NCI-H2081 (cell line): ENCODE measurements at regions not wholly inside any gene's neighbourhood (a gene's known extent, or its start where the extent isn't known, plus 50 kb on each side); places are given as distances from the start of the nearest gene placed in this dataset.

Source experiments
- DNase-seq, 2 experiments: peaks; one replicate each; lab custom pipeline; 2025; lab: John Stamatoyannopoulos, UW

DNA sequence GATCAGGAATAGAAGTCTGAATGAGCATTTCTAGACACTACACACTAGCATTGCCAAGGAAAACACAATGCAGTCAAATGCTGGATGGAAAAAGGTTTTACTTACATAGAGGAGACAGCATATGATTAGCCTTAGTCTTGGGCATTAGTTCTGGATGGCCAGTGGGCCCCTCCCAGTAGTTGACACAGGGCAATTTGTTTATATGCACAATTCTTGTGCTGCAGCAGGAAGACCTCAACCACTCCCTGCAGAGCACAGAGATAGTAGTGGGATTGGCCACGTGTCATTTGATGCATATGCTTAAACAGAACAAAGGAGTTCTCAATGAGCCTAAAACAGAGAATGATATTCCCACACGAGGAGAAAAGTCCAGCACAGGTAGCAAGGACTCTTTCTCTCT is 1496.2 kb upstream of the CDH6 start:
- peak in 1 of 2 experiments; percentile 60 for DNase-seq

DNA sequence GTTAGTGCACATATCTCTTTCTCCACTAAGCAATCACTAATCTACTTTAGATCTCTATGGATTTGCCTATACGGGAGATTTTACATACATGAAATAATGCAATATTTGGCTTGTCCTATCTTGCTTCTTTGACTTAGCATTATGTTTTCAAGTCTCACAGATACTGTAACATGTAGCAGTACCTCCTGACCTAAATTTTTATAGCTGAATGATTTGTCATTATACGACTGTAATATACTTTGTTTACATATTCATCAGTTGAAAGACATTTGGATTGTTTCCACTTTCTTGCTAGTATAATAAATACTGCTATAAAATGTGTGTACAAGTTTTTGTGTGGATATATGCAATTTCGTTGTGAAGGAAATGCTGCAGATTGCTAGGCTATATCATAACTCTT is 1520.8 kb upstream of the CDH6 start:
- DNase-seq = no peak

DNA sequence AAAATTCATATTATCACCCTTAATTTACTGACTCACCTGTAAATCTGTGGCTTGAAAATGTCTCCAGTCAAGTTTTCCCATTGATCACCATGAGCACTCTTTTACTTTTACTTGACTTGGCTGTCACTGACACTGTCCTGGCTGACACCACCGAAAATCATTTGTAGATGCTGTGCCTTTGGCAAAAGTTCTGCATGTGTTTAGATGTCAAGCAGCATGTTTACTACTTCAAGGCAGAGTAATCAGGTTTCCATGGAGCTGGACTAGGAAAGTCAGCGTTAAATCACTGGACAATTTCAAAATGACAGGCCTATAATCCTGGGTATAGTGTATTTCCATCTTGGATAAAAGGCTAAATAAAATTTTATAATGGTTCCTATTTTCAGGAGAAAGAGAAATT is 1530.6 kb upstream of the CDH6 start:
- no peak for DNase-seq

DNA sequence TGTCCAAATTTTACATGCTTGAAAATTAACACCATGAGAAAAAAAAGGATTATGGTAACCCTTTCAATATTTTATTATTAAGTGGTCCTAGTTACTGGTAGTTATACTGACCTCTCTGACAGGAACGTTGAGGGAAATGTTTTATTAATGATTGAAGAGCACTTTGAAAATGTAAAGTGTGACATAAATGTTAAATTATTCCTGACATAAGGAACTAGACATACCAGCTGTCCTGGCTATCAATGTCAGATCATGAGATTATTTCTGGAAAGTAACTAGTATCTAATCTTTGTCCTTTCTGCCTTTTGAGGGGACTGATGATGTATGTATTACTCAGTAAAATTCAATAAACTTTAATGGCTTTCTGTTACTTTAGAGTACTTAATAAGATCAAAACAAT is 1538.5 kb upstream of the CDH6 start:
- DNase-seq = no peak

DNA sequence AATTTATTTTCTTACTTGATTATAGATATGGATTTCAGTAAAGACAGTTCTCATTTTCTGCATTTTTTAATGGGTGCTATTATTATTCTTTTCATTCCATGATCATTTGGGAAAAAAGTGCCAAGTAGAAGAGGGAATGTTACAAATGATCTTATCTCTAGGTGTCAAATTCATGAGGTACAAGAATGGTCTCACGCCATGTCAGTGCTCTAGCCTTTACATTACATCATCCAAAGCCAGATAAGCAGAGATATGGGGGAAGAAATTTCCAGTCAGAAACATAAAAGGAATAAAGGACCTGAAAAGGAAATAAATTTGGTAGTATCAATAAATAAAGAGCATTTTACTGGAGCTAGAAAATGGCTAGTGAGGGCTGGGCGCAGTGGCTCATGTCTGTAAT is 1544.2 kb upstream of the CDH6 start:
- DNase-seq = no peak

DNA sequence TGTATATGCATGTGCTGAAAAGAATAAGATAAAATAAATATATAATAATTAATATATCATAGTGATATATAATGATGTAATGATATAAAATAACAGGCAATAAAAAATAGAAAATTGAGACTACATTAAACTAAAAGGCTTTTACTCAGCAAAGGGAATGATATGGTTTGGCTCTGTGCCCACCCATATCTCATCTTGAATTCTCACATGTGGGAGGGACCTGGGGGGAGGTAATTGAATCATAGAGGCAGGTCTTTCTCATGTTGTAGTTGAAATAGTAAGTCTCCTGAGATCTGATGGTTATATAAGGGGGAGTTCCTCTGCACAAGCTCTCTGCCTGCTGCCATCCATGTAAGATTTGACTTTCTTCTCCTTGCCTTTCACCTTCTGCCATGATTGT is 1550.9 kb upstream of the CDH6 start:
- DNase-seq = no peak

DNA sequence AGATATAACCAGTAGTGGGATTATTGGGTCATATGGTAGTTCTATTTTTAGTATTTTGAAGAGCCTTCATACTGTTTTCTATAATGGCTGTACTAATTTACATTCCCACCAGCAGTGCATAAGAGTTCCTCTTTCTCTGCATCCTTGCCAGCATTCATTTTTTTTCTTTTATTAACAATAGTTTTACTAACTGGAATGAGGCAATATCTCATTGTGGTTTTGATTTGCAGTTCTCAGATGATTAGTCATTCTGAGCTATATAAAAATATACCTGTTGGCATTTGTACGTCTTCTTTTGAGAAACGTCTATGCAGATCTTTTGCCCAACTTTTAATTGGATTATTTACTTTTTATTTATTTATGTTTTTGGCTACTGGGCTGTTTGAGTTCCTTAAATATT is 1579.3 kb upstream of the CDH6 start:
- no peak for DNase-seq

DNA sequence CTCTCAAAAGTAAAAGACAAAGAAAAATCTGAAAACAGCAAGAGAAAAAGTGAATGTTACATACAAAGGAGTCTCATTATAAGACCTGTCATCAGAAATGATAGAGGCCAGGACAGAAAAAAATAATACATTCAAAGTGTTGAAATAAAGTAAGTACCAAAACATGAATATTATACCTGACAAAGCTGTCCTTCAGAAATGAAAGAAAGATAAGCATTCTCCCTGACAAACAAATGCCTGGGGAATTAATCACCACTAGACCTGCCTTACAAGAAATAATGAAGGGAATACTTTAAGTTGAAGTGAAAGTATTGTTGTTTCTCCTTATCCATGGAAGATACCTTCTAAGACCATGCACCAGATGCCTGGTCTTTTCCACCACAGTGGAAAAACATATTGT is 1605.2 kb upstream of the CDH6 start:
- no peak for DNase-seq

DNA sequence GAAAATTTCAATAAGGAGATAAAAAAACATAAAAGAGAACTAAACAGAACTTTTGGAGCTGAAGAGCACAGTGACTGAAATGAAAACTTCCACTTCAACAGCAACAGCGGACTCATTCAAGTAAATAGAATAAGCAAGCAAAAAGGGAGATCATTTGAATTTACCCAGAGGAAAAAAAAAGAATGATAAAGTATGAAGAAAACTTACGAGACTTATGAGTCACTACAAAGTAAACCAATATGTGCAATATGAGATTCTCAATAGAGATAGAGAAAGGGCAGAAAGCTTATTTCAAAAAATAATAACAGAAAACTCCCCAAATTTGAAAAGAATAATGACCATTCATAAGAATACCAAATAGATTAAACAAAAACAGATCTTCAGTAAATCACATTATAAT is 1605.7 kb upstream of the CDH6 start:
- no peak for DNase-seq

DNA sequence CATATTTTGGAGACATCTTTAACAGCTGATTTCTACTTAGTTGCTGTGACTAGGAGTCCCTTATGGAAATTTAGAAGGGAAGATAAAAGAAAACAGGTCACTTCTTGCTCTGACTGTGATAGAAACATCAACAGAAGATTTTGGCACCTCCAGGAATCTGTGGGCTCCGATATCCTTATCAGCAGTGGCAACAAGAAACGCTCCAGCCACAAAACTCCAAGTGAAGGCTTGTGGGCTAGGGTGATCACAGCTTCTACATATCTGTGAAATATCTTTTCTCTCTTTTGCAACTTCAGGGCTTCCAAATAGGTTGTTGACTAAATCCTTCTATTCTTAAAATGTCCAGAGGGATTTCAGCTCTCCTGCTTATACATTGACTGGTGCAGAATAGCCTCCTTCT is 1625.5 kb upstream of the CDH6 start:
- DNase-seq = no peak

DNA sequence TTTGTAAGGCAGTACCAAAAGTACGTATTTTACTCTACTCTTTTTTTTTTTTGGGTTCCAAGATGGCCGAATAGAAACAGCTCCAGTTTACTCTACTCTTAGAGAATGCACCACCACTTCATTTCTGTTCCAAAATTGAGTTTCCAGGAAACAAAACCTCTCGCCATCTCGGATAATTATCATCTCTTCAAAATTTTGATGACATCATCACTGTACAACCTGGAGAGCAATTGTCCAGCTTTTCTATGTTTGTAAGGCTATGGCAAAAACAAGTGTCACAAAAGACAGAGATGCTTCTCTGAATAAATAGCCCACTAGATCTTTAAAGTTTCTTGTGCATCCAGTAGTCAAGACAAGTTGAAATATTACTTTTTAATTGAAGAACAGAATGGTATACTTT is 1631.9 kb upstream of the CDH6 start:
- no peak for DNase-seq

DNA sequence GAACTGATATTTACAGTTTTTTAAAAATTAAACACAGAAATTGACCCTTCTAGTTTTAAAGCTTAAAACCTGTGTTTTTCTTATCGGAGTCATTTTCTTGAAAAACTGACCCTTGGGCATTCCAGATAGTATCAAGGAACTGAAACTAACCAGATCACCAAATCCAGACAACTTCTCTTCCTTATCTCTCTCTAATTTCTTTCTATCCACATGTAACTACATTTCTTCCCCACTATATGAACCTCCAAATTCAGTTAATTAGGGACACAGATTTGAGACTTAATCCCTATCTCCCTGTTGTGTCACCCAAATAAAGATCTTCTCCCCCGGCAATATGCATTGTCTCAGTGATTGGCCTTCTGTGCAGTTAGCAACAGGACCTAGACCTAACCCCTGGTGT is 1643.0 kb upstream of the CDH6 start:
- DNase-seq = no peak

DNA sequence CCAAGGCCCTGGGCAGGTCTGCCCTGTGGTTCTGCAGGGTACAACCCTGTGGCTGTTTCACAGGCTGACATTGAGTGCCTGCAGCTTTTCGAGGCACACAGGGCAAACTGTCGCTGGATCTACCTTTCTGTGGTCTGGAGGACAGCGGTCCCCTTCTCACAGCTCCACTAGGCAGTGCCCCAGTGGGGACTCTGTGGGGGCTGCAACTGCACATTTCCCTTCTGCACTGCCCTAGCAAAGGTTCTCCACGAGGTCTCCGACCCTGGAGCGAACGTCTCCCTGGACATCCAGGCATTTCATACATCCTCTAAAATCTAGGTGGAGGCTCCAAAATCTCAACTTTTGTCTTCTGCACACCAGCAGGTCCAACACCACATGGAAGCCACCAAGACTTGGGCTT is 1645.2 kb upstream of the CDH6 start:
- DNase-seq = no peak

DNA sequence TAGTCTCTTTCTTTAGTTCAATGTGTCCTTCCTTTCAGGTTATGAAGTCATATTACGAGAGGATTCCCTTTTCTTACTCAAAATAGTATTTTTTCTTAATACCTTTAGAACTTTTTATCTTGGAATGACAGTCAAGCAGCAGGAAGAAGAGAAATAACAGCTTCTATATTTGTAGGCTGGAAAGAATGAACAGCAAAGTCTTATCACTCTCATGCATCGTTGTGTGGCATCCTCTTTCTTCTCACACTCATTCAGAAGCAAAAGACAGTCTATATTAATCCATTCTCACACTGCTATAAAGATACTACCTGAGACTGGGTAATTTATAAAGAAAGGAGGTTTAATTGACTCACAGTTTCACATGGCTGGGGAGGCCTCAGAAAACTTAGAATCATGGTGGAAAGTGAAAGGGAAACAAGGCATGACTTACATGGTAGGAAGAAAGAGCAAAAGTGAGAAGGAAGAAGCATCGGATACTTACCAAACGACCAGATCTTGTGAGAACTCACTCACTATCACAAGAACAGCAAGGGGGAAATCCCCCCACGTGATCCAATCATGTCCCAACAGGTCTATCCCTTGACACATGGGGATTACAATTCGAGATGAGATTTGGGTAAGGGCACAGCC is 1646.1 kb upstream of the CDH6 start:
- DNase-seq = no peak

DNA sequence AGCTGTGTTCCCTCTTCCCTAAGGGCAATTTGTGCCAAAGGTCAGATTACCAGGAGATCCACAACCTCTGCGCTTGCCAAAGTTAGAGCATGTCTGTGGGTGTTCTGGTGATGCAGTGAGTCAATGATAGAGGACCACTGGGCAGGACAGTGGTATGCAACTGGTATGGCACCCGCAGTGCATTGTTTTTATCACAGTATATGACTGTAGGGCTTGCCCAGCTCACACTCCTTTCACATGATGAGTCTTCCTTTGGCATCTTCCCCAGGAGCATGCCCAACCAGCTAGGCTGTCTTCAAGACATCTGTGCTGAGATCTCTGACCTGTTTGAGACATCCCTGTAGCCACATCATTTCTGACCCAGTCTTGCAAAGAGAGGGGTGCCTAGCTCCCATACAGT is 1650.0 kb upstream of the CDH6 start:
- no peak for DNase-seq

DNA sequence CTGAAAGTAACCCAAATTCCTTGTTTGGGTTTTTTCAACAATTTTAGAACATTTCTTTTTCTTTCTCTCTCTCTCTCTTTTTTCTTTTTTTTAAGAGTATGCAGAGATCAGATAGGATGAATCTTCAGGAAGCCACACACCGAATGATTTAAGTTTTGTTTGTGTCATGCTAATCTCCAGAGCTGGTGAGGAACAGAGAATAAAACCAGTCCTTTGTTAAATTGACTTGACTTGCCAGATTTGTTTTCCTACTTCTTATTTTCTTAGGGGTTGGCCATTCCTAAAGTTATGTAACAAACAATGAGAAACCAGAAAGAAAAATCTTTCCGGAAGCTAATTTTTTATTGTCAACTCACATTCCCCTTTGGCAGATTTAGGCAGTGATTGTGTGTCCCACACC is 1669.3 kb upstream of the CDH6 start:
- DNase-seq = no peak

DNA sequence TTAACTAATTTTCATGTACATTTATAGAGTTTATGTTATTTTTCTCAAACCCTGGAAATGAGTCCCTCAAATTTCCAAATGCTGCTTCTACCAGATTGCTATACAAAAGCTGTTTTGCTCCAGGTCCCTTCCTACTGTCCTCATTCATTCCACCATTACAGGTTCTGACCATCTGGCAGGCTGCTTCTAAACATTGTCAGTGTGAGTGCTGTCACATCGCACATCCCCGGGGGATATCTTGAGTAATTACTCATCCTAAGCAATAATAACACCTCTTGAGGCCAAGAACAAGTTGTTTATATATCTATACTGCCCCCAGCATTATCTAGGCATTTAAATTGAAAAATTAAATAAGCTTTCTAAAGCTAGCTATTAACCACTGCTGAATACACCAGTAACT is 1675.3 kb upstream of the CDH6 start:
- peak in 1 of 2 experiments; percentile 12 for DNase-seq

DNA sequence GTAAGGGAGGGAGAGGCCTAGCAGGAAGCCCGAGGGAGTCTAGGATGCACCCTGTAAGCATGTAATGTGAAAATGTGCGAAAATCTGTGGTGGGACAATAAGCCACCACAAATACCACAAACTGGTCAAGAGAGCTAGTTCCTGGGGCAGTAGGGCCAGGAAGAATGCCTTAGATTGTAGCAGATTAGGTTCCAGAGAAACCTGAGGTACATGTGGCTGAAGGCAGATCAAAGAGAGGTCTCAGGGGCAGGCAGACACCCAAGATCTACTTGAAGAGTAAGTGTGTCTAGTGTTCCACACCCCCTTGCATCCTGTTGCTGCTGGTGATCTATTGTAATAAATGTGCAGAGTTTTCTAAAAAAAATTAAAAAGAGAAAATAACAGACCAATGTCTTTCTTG is 1677.3 kb upstream of the CDH6 start:
- DNase-seq = no peak

DNA sequence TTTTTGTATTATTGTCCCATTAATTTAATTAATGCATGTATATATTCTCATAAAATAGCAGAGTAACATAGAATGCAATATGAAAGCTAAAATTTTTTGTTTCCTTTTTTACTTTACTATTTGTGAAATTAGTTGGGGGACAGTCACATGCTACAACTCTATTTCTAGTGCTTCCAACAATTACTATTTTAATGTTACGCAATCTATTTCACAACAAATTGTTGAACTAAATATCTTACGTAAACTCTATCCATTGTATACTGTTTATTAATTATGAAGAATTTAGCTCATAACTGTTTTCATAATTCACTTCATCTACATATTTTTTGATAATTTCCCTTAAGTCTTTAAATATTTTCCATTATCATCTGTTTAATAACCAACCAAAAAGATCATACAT is 1685.4 kb upstream of the CDH6 start:
- DNase-seq = no peak

DNA sequence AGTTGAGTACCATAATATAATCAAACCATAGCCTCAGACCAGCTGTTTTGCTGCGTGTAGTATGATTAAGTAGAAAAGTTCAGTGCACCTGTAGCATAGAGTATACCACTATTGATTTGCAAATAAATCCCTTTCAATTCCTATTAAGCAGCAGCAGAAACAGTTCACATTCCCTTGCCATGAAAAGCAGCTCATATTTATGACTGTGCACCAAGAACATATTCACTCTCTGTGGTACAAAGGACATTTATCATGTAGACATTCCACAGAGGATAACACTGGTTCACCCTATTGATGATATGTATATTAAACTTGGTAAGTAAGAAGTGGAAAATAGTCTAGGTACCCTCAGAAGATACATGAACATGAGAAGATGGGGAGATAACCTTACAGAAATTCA is 1689.1 kb upstream of the CDH6 start:
- no peak for DNase-seq

DNA sequence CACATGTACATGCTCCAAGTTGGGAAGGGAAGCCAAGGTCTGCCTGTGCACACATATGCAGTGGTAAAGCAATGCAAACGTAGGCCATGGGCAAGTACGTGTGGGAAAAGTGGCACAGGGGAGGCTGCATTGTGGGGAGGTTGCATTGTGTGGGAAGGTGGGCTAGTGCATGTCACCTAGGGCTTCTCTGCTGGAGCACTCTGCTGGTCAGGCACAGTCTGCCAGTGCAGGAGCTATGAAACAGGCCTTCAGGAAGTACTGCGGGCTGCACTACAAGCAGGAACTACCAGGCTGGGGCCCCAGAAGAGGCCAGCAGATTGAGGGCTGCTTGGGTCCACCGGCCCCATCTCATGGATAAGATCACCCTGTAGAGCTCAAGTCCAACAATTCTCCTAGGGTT is 1694.6 kb upstream of the CDH6 start:
- DNase-seq = no peak

DNA sequence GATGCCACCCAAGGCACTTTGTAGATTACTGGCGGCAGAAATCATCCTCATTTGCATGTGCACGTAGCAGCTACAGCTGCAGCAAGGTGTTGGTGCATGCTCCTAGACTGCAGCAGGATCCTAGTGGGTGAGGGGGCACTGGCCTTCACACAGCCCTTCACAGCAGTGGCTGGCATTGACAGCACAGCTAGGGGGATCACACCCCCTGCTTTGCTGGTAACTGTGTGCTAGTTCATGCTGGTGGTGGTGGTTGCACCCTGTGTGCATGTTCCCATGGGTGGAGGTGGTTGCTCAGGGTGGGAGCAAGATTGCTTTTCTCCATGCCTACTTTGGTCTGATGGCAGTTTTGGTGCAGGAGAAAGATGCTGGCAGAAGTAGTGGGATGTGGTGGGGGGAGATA is 1695.1 kb upstream of the CDH6 start:
- no peak for DNase-seq

DNA sequence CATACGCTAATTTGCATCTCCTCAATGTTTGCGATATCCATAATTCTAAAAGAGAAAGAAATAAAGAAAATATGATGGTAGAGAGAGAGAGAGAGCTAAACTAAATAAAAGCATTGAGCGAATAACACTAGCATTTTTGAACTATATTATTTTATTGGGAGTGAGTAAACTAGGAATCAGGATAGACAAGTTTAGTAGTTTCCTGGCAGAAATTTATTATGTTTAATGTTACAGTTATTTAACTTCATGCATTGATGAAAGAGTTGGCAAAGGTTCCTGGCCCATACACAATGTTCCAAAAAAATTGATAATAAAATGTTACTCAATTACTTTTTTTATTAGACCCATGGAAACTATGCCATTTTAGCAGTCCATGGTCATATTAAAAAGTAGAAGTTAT is 1708.2 kb upstream of the CDH6 start:
- DNase-seq = no peak

DNA sequence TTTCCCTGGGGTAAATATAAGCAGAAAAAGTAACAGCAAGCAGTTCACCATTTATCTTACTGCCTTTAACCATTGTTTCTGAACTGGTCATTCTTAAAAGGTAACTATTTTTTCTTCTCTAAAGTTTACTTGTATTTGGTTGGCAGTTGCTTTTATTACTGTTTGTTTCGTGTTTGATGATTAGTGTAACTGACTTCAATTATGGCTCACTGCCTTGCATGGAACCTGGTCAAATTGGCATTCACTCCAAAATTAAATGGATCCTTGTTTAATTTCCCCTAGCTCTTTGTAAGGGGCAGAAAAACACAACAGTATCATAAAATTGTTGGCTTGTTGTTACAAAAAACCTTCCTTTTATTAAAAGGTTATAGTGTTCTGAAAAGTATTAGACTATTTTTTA is 1723.9 kb upstream of the CDH6 start:
- peak in 1 of 2 experiments; percentile 21 for DNase-seq

DNA sequence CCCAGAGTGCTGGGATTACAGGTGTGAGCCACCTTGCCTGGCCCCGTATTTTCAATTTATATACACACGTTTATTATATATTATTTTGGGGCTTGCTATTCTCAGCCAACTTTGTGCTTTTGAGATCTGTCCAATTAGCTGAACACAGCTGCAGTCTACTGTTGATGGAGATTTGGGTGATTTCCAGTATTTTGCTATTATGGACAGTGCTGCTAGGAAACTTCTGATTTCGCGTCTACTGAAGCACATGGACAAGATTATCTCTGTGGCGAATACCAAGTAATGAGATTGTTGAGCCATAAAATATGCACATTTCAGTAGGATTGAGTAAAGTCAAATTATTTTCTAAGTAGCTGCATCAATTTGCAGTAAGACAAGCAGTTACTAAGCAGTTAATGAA is 1731.2 kb upstream of the CDH6 start:
- DNase-seq = peak in 1 of 2 experiments; percentile 30
